ENCODE measurements at regions not wholly inside any gene's neighbourhood (a gene's known extent, or its start where the extent isn't known, plus 50 kb on each side); places are given as distances from the start of the nearest gene placed in this dataset.

- no peak for DNase-seq (ENCODE audit: low read depth, low spot score)
Observed at GRCh38 chr5:82851471-82851870, 225.7 kb downstream of the TMEM167A start.

- DNase-seq (ENCODE audit: low read depth, low spot score): no peak
Observed at GRCh38 chr5:82850393-82850792, 226.8 kb downstream of the TMEM167A start.

- DNase-seq (ENCODE audit: low read depth, low spot score): no peak
Observed at GRCh38 chr5:82849885-82850284, 227.3 kb downstream of the TMEM167A start.

GRCh38 chr5:82847562-82847961 lies 229.6 kb downstream of the TMEM167A start:
- DNase-seq (ENCODE audit: low read depth, low spot score): no peak

GRCh38 chr5:82839881-82840280 lies 237.3 kb downstream of the TMEM167A start:
- no peak for DNase-seq (ENCODE audit: low read depth, low spot score)

- DNase-seq (ENCODE audit: low read depth, low spot score): no peak
Observed at GRCh38 chr5:82835488-82835887, 241.7 kb downstream of the TMEM167A start.

- DNase-seq (ENCODE audit: low read depth, low spot score): no peak
Observed at GRCh38 chr5:82834151-82834550, 243.0 kb downstream of the TMEM167A start.

- DNase-seq (ENCODE audit: low read depth, low spot score): no peak
Observed at GRCh38 chr5:82833277-82833676, 243.9 kb downstream of the TMEM167A start.

- no peak for DNase-seq (ENCODE audit: low read depth, low spot score)
Observed at GRCh38 chr5:82832445-82832844, 244.7 kb downstream of the TMEM167A start.

- DNase-seq (ENCODE audit: low read depth, low spot score): no peak
Observed at GRCh38 chr5:82828211-82828610, 249.0 kb downstream of the TMEM167A start.

GRCh38 chr5:82827651-82828050 lies 249.5 kb downstream of the TMEM167A start:
- DNase-seq (ENCODE audit: low read depth, low spot score): no peak

GRCh38 chr5:82822634-82822927 lies 254.6 kb downstream of the TMEM167A start:
- DNase-seq (ENCODE audit: low read depth, low spot score): no peak

- DNase-seq (ENCODE audit: low read depth, low spot score): no peak
Observed at GRCh38 chr5:82821846-82822633, 255.2 kb downstream of the TMEM167A start.

GRCh38 chr5:82820961-82821845 lies 256.0 kb downstream of the TMEM167A start:
- no peak for DNase-seq (ENCODE audit: low read depth, low spot score)

GRCh38 chr5:82820188-82820587 lies 257.0 kb downstream of the TMEM167A start:
- DNase-seq (ENCODE audit: low read depth, low spot score): no peak

GRCh38 chr5:82817897-82818676 lies 259.1 kb downstream of the TMEM167A start:
- no peak for DNase-seq (ENCODE audit: low read depth, low spot score)

- DNase-seq (ENCODE audit: low read depth, low spot score): no peak
Observed at GRCh38 chr5:82816926-82817325, 260.3 kb downstream of the TMEM167A start.

GRCh38 chr5:82815871-82816270 lies 261.3 kb downstream of the TMEM167A start:
- DNase-seq (ENCODE audit: low read depth, low spot score): no peak

GRCh38 chr5:82813861-82814260 lies 263.3 kb downstream of the TMEM167A start:
- no peak for DNase-seq (ENCODE audit: low read depth, low spot score)

- DNase-seq (ENCODE audit: low read depth, low spot score): no peak
Observed at GRCh38 chr5:82812575-82812974, 264.6 kb downstream of the TMEM167A start.

GRCh38 chr5:82811490-82811889 lies 265.7 kb downstream of the TMEM167A start:
- no peak for DNase-seq (ENCODE audit: low read depth, low spot score)
